Stimulated activated effector memory CD8-positive, alpha-beta T cell treated with anti-CD3 and anti-CD28 coated beads, Interleukin-12 subunit alpha, Interleukin-12 subunit beta, amount 100 ng/mL, for 72 hours (primary cell): ENCODE measurements at regions not wholly inside any gene's neighbourhood (a gene's known extent, or its start where the extent isn't known, plus 50 kb on each side); places are given as distances from the start of the nearest gene placed in this dataset.
"Not testable (repeated sequence)": the region's sequence is repeated elsewhere in the genome, so short reads cannot be mapped to it uniquely, and the experiment has no call there.

Source experiments
- ATAC-seq: fragments of 150-1000 bp; cut with Tn5 transposase; 2 replicates; pipeline ENCODE4 v1.10.0; 2021
- DNase-seq, 2 donors: peaks; one replicate each; pipeline ENCODE4 v3.0.0; 2021 to 2022; ENCODE audit warnings: low spot score in 2 of 2
- H3K27ac Mint-ChIP-seq: one replicate; pipeline ENCODE4 v1.8.0; 2022; ENCODE audit warnings: mild to moderate bottlenecking, mixed read lengths
- H3K36me3 Mint-ChIP-seq: one replicate; pipeline ENCODE4 v1.8.0; 2022; ENCODE audit warnings: mild to moderate bottlenecking, mixed read lengths
- H3K4me1 Mint-ChIP-seq: one replicate; pipeline ENCODE4 v1.8.0; 2022; ENCODE audit warnings: mixed read lengths
- H3K4me3 Mint-ChIP-seq: one replicate; pipeline ENCODE4 v1.8.0; 2022; ENCODE audit warnings: mild to moderate bottlenecking, mixed read lengths
- H3K9me3 Mint-ChIP-seq: one replicate; pipeline ENCODE4 v1.8.0; 2022; ENCODE audit warnings: mixed read lengths

GRCh38 chr12:42918443-42918842 is 328.9 kb upstream of the PRICKLE1 start:
- Mint-ChIP-seq H3K36me3 (no peaks in the 10 kb centered on the region), H3K9me3 (peaks cover 12% of the 10 kb centered on the region), H3K4me3 (no peak overlapping the region), H3K27ac (no peak overlapping the region), H3K4me1 (no peaks in the 10 kb centered on the region)
- ATAC-seq (no peak), DNase-seq (no peak)

GRCh38 chr12:42916143-42916542 is 326.6 kb upstream of the PRICKLE1 start:
- no peak for ATAC-seq
- H3K4me3 Mint-ChIP-seq: no peak overlapping the region
- no peaks in the 10 kb centered on the region for H3K4me1 Mint-ChIP-seq
- no peaks in the 10 kb centered on the region for H3K36me3 Mint-ChIP-seq
- H3K9me3 Mint-ChIP-seq: peaks cover 15% of the 10 kb centered on the region
- no peak for DNase-seq
- H3K27ac Mint-ChIP-seq: no peak overlapping the region

- H3K9me3 Mint-ChIP-seq: peaks cover 15% of the 10 kb centered on the region
- H3K4me3 Mint-ChIP-seq: no peak overlapping the region
- no peak overlapping the region for H3K27ac Mint-ChIP-seq
- H3K4me1 Mint-ChIP-seq: no peaks in the 10 kb centered on the region
- DNase-seq (no peak), ATAC-seq (no peak)
- H3K36me3 Mint-ChIP-seq: no peaks in the 10 kb centered on the region
Measured at GRCh38 chr12:42915426-42915825, 325.9 kb upstream of the PRICKLE1 start.

- H3K27ac Mint-ChIP-seq: no peak overlapping the region
- no peak overlapping the region for H3K4me3 Mint-ChIP-seq
- no peaks in the 10 kb centered on the region for H3K4me1 Mint-ChIP-seq
- H3K9me3 Mint-ChIP-seq: peaks cover 17% of the 10 kb centered on the region
- no peak for ATAC-seq
- no peak for DNase-seq
- H3K36me3 Mint-ChIP-seq: no peaks in the 10 kb centered on the region
Measured at GRCh38 chr12:42912367-42912766, 322.8 kb upstream of the PRICKLE1 start.

- ATAC-seq: no peak
- Mint-ChIP-seq H3K4me3 (no peak overlapping the region), H3K4me1 (no peaks in the 10 kb centered on the region), H3K36me3 (no peaks in the 10 kb centered on the region), H3K27ac (no peak overlapping the region), H3K9me3 (peaks cover 12% of the 10 kb centered on the region)
- DNase-seq: no peak
Measured at GRCh38 chr12:42910656-42911055, 321.1 kb upstream of the PRICKLE1 start.

- Mint-ChIP-seq H3K36me3 (no peaks in the 10 kb centered on the region), H3K4me3 (no peak overlapping the region), H3K4me1 (no peaks in the 10 kb centered on the region), H3K9me3 (peaks cover 5% of the 10 kb centered on the region), H3K27ac (no peak overlapping the region)
- no peak for DNase-seq
- ATAC-seq: no peak
Measured at GRCh38 chr12:42908712-42909111, 319.2 kb upstream of the PRICKLE1 start.

GRCh38 chr12:42906801-42907200 is 317.3 kb upstream of the PRICKLE1 start:
- not testable (repeated sequence) for H3K9me3 Mint-ChIP-seq, H3K27ac Mint-ChIP-seq, DNase-seq, H3K4me1 Mint-ChIP-seq, ATAC-seq, H3K4me3 Mint-ChIP-seq, H3K36me3 Mint-ChIP-seq

- DNase-seq (no peak), ATAC-seq (no peak)
- Mint-ChIP-seq H3K27ac (no peak overlapping the region), H3K9me3 (peaks cover 6% of the 10 kb centered on the region), H3K4me1 (no peaks in the 10 kb centered on the region), H3K36me3 (no peaks in the 10 kb centered on the region), H3K4me3 (no peak overlapping the region)
Measured at GRCh38 chr12:42905419-42905705, 315.8 kb upstream of the PRICKLE1 start.

GRCh38 chr12:42904683-42905418 is 315.3 kb upstream of the PRICKLE1 start:
- Mint-ChIP-seq H3K4me1 (no peaks in the 10 kb centered on the region), H3K36me3 (no peaks in the 10 kb centered on the region), H3K9me3 (peaks cover 9% of the 10 kb centered on the region), H3K4me3 (no peak overlapping the region), H3K27ac (no peak overlapping the region)
- ATAC-seq (no peak), DNase-seq (no peak)

GRCh38 chr12:42903736-42904135 is 314.2 kb upstream of the PRICKLE1 start:
- ATAC-seq (no peak), DNase-seq (no peak)
- H3K9me3 Mint-ChIP-seq: peaks cover 9% of the 10 kb centered on the region
- H3K27ac Mint-ChIP-seq: no peak overlapping the region
- H3K36me3 Mint-ChIP-seq: no peaks in the 10 kb centered on the region
- no peaks in the 10 kb centered on the region for H3K4me1 Mint-ChIP-seq
- no peak overlapping the region for H3K4me3 Mint-ChIP-seq

- Mint-ChIP-seq H3K27ac (no peak overlapping the region), H3K36me3 (no peaks in the 10 kb centered on the region), H3K9me3 (peaks cover 11% of the 10 kb centered on the region), H3K4me3 (no peak overlapping the region), H3K4me1 (no peaks in the 10 kb centered on the region)
- DNase-seq (no peak), ATAC-seq (no peak)
Measured at GRCh38 chr12:42902001-42902400, 312.5 kb upstream of the PRICKLE1 start.

GRCh38 chr12:42893803-42894202 is 304.3 kb upstream of the PRICKLE1 start:
- H3K9me3 Mint-ChIP-seq: peaks cover 8% of the 10 kb centered on the region
- DNase-seq: no peak
- H3K36me3 Mint-ChIP-seq: no peaks in the 10 kb centered on the region
- H3K27ac Mint-ChIP-seq: no peak overlapping the region
- H3K4me3 Mint-ChIP-seq: no peak overlapping the region
- no peaks in the 10 kb centered on the region for H3K4me1 Mint-ChIP-seq
- ATAC-seq: no peak

GRCh38 chr12:42892702-42893551 is 303.4 kb upstream of the PRICKLE1 start:
- Mint-ChIP-seq H3K27ac (no peak overlapping the region), H3K9me3 (peaks cover 8% of the 10 kb centered on the region), H3K4me1 (no peaks in the 10 kb centered on the region), H3K4me3 (no peak overlapping the region), H3K36me3 (no peaks in the 10 kb centered on the region)
- DNase-seq (no peak), ATAC-seq (no peak)

GRCh38 chr12:42887657-42888056 is 298.1 kb upstream of the PRICKLE1 start:
- H3K36me3 Mint-ChIP-seq: no peaks in the 10 kb centered on the region
- no peaks in the 10 kb centered on the region for H3K4me1 Mint-ChIP-seq
- no peak overlapping the region for H3K27ac Mint-ChIP-seq
- no peak for DNase-seq
- H3K4me3 Mint-ChIP-seq: no peak overlapping the region
- H3K9me3 Mint-ChIP-seq: peaks cover 16% of the 10 kb centered on the region
- no peak for ATAC-seq

GRCh38 chr12:42886160-42886559 is 296.6 kb upstream of the PRICKLE1 start:
- DNase-seq (no peak), ATAC-seq (no peak)
- Mint-ChIP-seq H3K9me3 (peaks cover 15% of the 10 kb centered on the region), H3K4me1 (no peaks in the 10 kb centered on the region), H3K36me3 (no peaks in the 10 kb centered on the region), H3K4me3 (no peak overlapping the region), H3K27ac (no peak overlapping the region)

GRCh38 chr12:42885677-42886076 is 296.1 kb upstream of the PRICKLE1 start:
- ATAC-seq (no peak), DNase-seq (no peak)
- no peak overlapping the region for H3K27ac Mint-ChIP-seq
- H3K4me3 Mint-ChIP-seq: no peak overlapping the region
- peaks cover 18% of the 10 kb centered on the region for H3K9me3 Mint-ChIP-seq
- no peaks in the 10 kb centered on the region for H3K4me1 Mint-ChIP-seq
- H3K36me3 Mint-ChIP-seq: no peaks in the 10 kb centered on the region
